ENCODE measurements at regions not wholly inside any gene's neighbourhood (a gene's known extent, or its start where the extent isn't known, plus 50 kb on each side); places are given as distances from the start of the nearest gene placed in this dataset.

DNA sequence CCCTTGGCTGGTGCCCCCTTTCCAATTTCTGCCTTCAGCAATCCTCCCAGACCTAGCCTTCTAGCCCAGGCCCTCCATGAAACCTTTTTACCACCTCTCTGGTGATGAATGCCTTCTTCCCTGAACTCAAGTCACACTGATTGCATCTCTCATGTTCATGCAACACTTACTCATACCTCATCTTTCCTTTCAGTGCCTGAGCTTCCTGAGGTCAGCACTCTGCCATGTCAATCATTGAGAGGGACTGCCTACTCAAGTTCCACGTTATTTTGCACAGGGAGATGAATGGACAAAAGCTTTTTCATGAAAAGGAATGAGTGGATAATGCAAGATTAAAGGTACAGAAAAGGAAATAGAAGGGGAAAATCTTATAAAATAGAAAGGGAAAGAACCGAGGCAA lies 60.1 kb upstream of the PLEKHG1 start:
- in situ Hi-C loops (cut with HindIII; ENCODE audit: low pct_ligation_motif_present, low sequenced_read_pairs): no loop called here
- Histone ChIP-seq H3K4me3 (ENCODE audit: low read depth, low read length) (no peak overlapping the region), H3K36me3 (replicated peaks) (no peaks in the 10 kb centered on the region), H3K27ac (no peak overlapping the region), H3K27me3 (replicated peaks) (no peaks in the 10 kb centered on the region)
- no peak for DNase-seq
- TF ChIP-seq, protein P1, sequence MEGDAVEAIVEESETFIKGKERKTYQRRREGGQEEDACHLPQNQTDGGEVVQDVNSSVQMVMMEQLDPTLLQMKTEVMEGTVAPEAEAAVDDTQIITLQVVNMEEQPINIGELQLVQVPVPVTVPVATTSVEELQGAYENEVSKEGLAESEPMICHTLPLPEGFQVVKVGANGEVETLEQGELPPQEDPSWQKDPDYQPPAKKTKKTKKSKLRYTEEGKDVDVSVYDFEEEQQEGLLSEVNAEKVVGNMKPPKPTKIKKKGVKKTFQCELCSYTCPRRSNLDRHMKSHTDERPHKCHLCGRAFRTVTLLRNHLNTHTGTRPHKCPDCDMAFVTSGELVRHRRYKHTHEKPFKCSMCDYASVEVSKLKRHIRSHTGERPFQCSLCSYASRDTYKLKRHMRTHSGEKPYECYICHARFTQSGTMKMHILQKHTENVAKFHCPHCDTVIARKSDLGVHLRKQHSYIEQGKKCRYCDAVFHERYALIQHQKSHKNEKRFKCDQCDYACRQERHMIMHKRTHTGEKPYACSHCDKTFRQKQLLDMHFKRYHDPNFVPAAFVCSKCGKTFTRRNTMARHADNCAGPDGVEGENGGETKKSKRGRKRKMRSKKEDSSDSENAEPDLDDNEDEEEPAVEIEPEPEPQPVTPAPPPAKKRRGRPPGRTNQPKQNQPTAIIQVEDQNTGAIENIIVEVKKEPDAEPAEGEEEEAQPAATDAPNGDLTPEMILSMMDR (IDR thresholded peaks at IDR 0.05; ENCODE audit: low read depth, low read length, missing control alignments): no peak

DNA sequence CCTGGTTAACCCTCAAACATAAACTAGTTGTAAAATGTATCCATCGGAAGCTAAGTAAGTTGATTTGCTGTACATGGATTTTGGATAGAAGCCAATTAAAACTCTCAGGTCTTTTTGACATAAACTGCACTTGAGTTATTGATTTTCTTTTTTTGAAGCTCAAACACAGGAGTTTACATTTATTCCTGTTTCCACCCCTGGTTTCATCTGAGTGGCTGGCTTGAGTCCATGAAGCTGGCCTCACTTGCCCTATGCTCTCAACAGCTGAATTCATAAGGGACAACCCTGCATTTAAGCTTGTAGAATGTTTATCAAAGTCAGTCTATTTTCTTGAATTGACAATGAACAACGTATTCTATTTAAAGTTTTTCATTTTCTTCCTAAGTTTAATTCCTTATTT lies 58.1 kb upstream of the PLEKHG1 start:
- no peaks in the 10 kb centered on the region for H3K36me3 ChIP-seq (replicated peaks)
- peaks cover under 1% of the 10 kb centered on the region for H3K27me3 ChIP-seq (replicated peaks)
- TF ChIP-seq, protein P1 (IDR thresholded peaks at IDR 0.05; ENCODE audit: low read depth, low read length, missing control alignments): no peak
- DNase-seq: no peak
- in situ Hi-C loops (cut with HindIII; ENCODE audit: low pct_ligation_motif_present, low sequenced_read_pairs): no loop called here
- H3K4me3 ChIP-seq (ENCODE audit: low read depth, low read length): no peak overlapping the region
- H3K27ac ChIP-seq: no peak overlapping the region

DNA sequence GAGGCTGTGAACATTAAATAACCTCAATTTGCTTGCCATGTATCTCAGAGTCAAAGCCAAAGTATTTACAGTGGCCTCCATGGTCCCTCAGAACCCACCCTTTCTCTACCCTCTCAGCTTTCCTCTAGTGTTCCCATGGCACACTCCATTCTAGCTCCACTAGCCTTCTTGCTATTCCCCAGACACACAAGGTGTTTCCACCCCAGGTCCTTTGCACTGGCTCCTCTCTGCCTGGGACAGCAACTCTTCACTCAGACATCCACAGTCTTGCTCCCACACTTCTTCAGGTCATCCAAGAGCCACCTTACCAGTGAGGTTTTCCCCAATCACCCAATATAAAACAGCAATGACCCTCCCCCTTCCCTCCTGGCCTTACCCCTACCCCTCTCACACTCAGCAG lies 56.5 kb upstream of the PLEKHG1 start:
- in situ Hi-C loops (cut with HindIII; ENCODE audit: low pct_ligation_motif_present, low sequenced_read_pairs): no loop called here
- Histone ChIP-seq H3K27ac (no peak overlapping the region), H3K4me3 (ENCODE audit: low read depth, low read length) (no peak overlapping the region), H3K36me3 (replicated peaks) (no peaks in the 10 kb centered on the region), H3K27me3 (replicated peaks) (peaks cover 2% of the 10 kb centered on the region)
- TF ChIP-seq, protein P1 (IDR thresholded peaks at IDR 0.05; ENCODE audit: low read depth, low read length, missing control alignments): no peak
- DNase-seq: no peak

DNA sequence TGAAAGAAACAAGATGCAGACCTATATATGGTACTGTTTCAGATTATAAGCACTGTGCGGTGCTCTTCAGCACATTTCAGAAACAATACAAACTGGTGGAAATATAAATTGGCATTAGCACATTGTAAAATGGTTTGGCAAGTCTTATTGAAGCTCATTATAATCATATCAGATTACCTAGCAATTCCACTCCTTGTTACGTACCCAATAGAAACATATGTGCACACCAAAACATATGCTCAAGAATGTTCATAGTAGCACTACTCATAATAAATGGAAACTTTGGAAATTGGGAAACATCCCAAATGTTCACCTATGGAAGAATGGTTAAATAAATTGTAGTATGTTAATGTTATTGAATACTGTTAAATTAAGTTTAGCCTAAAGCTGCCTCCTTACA lies 54.9 kb upstream of the PLEKHG1 start:
- no peak for DNase-seq
- no peak overlapping the region for H3K27ac ChIP-seq
- peaks cover 2% of the 10 kb centered on the region for H3K27me3 ChIP-seq (replicated peaks)
- in situ Hi-C loops (cut with HindIII; ENCODE audit: low pct_ligation_motif_present, low sequenced_read_pairs): no loop called here
- no peaks in the 10 kb centered on the region for H3K36me3 ChIP-seq (replicated peaks)
- TF ChIP-seq, protein P1 (IDR thresholded peaks at IDR 0.05; ENCODE audit: low read depth, low read length, missing control alignments): no peak
- H3K4me3 ChIP-seq (ENCODE audit: low read depth, low read length): no peak overlapping the region

DNA sequence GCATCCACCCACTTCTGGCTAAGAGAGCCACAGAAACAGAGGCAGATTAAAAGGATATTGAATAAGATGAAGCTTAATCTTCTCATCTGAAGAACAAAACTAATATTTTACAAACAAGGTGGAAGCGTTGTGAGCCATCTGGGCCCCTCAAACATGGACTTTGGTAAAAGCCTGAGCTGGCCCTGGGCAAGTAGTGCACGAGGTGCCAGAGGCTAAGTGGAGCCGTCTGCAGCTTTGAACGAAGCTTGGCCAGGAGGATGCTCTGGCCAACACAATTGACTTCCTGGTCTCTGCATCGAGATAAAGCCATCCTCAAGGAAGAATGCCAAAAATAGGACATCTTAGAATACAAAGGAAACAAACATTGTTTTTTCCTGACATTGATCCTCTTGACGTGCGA lies 53.2 kb upstream of the PLEKHG1 start:
- in situ Hi-C loops (cut with HindIII; ENCODE audit: low pct_ligation_motif_present, low sequenced_read_pairs): no loop called here
- no peaks in the 10 kb centered on the region for H3K36me3 ChIP-seq (replicated peaks)
- peaks cover 2% of the 10 kb centered on the region for H3K27me3 ChIP-seq (replicated peaks)
- no peak overlapping the region for H3K4me3 ChIP-seq (ENCODE audit: low read depth, low read length)
- TF ChIP-seq, protein P1 (IDR thresholded peaks at IDR 0.05; ENCODE audit: low read depth, low read length, missing control alignments): no peak
- no peak for DNase-seq
- no peak overlapping the region for H3K27ac ChIP-seq

DNA sequence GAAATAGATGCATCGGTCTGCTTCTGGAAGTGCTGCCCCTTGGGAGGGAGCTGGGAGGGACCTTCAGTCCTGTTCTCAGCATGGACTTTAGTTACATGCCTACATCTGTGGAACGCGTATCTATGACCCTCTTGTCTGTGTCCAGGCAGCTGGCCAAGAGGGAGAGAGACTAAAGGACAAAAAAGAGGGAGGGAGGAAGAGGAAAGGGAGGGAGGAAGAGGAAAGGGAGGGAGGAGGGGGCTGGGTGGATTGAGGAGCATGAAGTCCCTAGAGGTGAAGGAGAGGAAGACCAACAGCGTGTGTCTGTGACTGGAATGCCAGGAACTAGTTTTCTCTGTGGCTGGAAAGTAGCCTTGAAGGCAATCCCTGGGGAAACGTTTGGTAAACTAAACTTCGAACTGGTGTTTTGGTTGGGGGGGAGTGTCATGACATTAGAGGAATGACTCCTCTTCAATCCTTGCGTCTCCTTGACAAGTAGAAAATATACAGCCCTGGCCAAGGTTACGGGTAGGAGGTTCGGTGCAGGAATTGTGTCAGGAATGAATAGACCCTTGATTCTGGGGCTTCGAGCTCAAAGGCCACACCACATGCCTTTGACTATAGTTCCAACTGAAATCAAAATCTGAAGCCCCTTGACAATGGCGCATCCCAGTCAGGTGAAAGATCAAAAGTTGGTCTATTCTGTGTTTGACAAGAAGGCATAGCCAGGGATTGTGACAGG lies 52.0 kb upstream of the PLEKHG1 start:
- TF ChIP-seq, protein P1 (IDR thresholded peaks at IDR 0.05; ENCODE audit: low read depth, low read length, missing control alignments): no peak
- no peak for DNase-seq
- in situ Hi-C loops (cut with HindIII; ENCODE audit: low pct_ligation_motif_present, low sequenced_read_pairs): no loop called here

More for the DNA sequence above, 52.0 kb upstream of the PLEKHG1 start:
- Histone ChIP-seq H3K4me3 (ENCODE audit: low read depth, low read length) (no peak overlapping the region), H3K27me3 (replicated peaks) (peaks cover 2% of the 10 kb centered on the region), H3K27ac (no peak overlapping the region), H3K36me3 (replicated peaks) (no peaks in the 10 kb centered on the region)

Measured in brain microvascular endothelial cell (primary cell).